ENCODE measurements at regions not wholly inside any gene's neighbourhood (a gene's known extent, or its start where the extent isn't known, plus 50 kb on each side); places are given as distances from the start of the nearest gene placed in this dataset.

GRCh38 chr10:107666214-107666613, 501.7 kb upstream of the SORCS1 start:
- no peaks in the 10 kb centered on the region for H3K27me3 ChIP-seq (ENCODE audit: control insufficient read depth, insufficient read depth, low read length)
- no peak for DNase-seq (ENCODE audit: low read depth, low spot score)
- no peak overlapping the region for H3K4me3 ChIP-seq (ENCODE audit: low read depth, low read length)
- CTCF ChIA-PET = no interaction called here
- POLR2A ChIA-PET = no interaction called here
- peaks cover 12% of the 10 kb centered on the region; the same call in 1 of the 2 replicates for H3K9me3 ChIP-seq (ENCODE audit: control insufficient read depth, insufficient read depth, low read length)
- no peak for TF ChIP-seq CTCF (IDR thresholded peaks at IDR 0.05; ENCODE audit: low read depth, low read length)
- no peak overlapping the region for H3K27ac ChIP-seq (ENCODE audit: low read depth, low read length)

- H3K9me3 ChIP-seq (ENCODE audit: control insufficient read depth, insufficient read depth, low read length) = peaks cover 12% of the 10 kb centered on the region; the same call in 1 of the 2 replicates
- CTCF ChIA-PET = no interaction called here
- H3K27ac ChIP-seq (ENCODE audit: low read depth, low read length) = no peak overlapping the region
- no peak for DNase-seq (ENCODE audit: low read depth, low spot score)
- no peak overlapping the region for H3K4me3 ChIP-seq (ENCODE audit: low read depth, low read length)
- no peak for TF ChIP-seq CTCF (IDR thresholded peaks at IDR 0.05; ENCODE audit: low read depth, low read length)
- H3K27me3 ChIP-seq (ENCODE audit: control insufficient read depth, insufficient read depth, low read length) = no peaks in the 10 kb centered on the region
- POLR2A ChIA-PET = no interaction called here
Observed at GRCh38 chr10:107665459-107665858, 501.0 kb upstream of the SORCS1 start.

- CTCF ChIA-PET = no interaction called here
- DNase-seq (ENCODE audit: low read depth, low spot score) = no peak
- POLR2A ChIA-PET = no interaction called here
- H3K4me3 ChIP-seq (ENCODE audit: low read depth, low read length) = no peak overlapping the region
- no peak for TF ChIP-seq CTCF (IDR thresholded peaks at IDR 0.05; ENCODE audit: low read depth, low read length)
- H3K27ac ChIP-seq (ENCODE audit: low read depth, low read length) = no peak overlapping the region
- H3K9me3 ChIP-seq (ENCODE audit: control insufficient read depth, insufficient read depth, low read length) = peaks cover 40% of the 10 kb centered on the region
- no peaks in the 10 kb centered on the region for H3K27me3 ChIP-seq (ENCODE audit: control insufficient read depth, insufficient read depth, low read length)
Observed at GRCh38 chr10:107657851-107658250, 493.3 kb upstream of the SORCS1 start.

GRCh38 chr10:107656932-107657331, 492.4 kb upstream of the SORCS1 start:
- POLR2A ChIA-PET = no interaction called here
- no peak for DNase-seq (ENCODE audit: low read depth, low spot score)
- H3K27ac ChIP-seq (ENCODE audit: low read depth, low read length) = no peak overlapping the region
- no peak overlapping the region for H3K4me3 ChIP-seq (ENCODE audit: low read depth, low read length)
- no peak for TF ChIP-seq CTCF (IDR thresholded peaks at IDR 0.05; ENCODE audit: low read depth, low read length)
- H3K9me3 ChIP-seq (ENCODE audit: control insufficient read depth, insufficient read depth, low read length) = peaks cover 33% of the 10 kb centered on the region
- CTCF ChIA-PET = no interaction called here
- H3K27me3 ChIP-seq (ENCODE audit: control insufficient read depth, insufficient read depth, low read length) = no peaks in the 10 kb centered on the region

GRCh38 chr10:107653832-107654287, 489.4 kb upstream of the SORCS1 start:
- POLR2A ChIA-PET = interaction anchor here (0.8 kb wide), 1 partner anchor 574 kb away, joined by 5 read pairs; no protein-coding TSS in a partner anchor

More at GRCh38 chr10:107653832-107654287, 489.4 kb upstream of the SORCS1 start:
- no peak for DNase-seq (ENCODE audit: low read depth, low spot score)
- Histone ChIP-seq H3K9me3 (ENCODE audit: control insufficient read depth, insufficient read depth, low read length) (peaks cover 30% of the 10 kb centered on the region), H3K4me3 (ENCODE audit: low read depth, low read length) (no peak overlapping the region), H3K27ac (ENCODE audit: low read depth, low read length) (no peak overlapping the region), H3K27me3 (ENCODE audit: control insufficient read depth, insufficient read depth, low read length) (no peaks in the 10 kb centered on the region)
- CTCF ChIA-PET = no interaction called here
- no peak for TF ChIP-seq CTCF (IDR thresholded peaks at IDR 0.05; ENCODE audit: low read depth, low read length)
